Endothelial cell of umbilical vein (primary cell): ENCODE measurements at regions not wholly inside any gene's neighbourhood (a gene's known extent, or its start where the extent isn't known, plus 50 kb on each side); places are given as distances from the start of the nearest gene placed in this dataset.

Source experiments
- BruUV-seq: library from RNA; stranded (reverse); fragments of 400-500 nt; replicated peaks from 2 replicates; lab custom pipeline; 2021; lab: Mats Ljungman, UMichigan
- CTCF ChIA-PET: fragments of 300-600, 350-600 bp; sonication (Branson Sonifier 250); formaldehyde crosslinking; loops from one replicate; lab custom pipeline; 2021; ENCODE audit warnings: antibody characterized with exemption, inconsistent platforms; lab: Charles Lee
- POLR2A ChIA-PET: fragments of 300-600, 350-600 bp; sonication (Branson Sonifier 250); formaldehyde crosslinking; loops from one replicate; lab custom pipeline; 2021; ENCODE audit warnings: antibody characterized with exemption, inconsistent platforms; lab: Charles Lee
- DNase-seq: peaks from one replicate; pipeline ENCODE4 v3.0.0-alpha.2; 2011; ENCODE audit warnings: low read depth, low spot score
- FAIRE-seq: peaks from 2 replicates; lab custom pipeline; 2011; peaks lifted over from hg19 to GRCh38; lab: Jason Lieb, UNC
- H2AFZ ChIP-seq: 2 replicates; pipeline ENCODE4 v1.6.0; 2012; ENCODE audit warnings: low read depth, low read length, control low read depth, inconsistent platforms
- H3K27ac ChIP-seq: 2 replicates; pipeline ENCODE4 v1.5.1; 2011; ENCODE audit warnings: low read depth, mild to moderate bottlenecking, control low read depth, low read length, moderate library complexity; ENCODE audit not compliant: insufficient read depth
- H3K27me3 ChIP-seq, 2 experiments: 2 replicates each; pipeline versions ENCODE4 v1.6.0 to v1.6.1; 2011; ENCODE audit warnings: low read length in 2 of 2, mixed read lengths in 1 of 2; ENCODE audit not compliant: control insufficient read depth in 2 of 2, insufficient read depth in 2 of 2
- H3K36me3 ChIP-seq, 2 experiments: 2 replicates in 1 of 2; 3 replicates in 1 of 2; pipeline ENCODE4 v1.5.1; 2011; ENCODE audit warnings: low read length in 2 of 2, mild to moderate bottlenecking in 1 of 2, moderate library complexity in 1 of 2; ENCODE audit not compliant: control insufficient read depth in 2 of 2, insufficient read depth in 2 of 2; ENCODE audit errors: extremely low read depth in 1 of 2
- H3K4me1 ChIP-seq: 3 replicates; pipeline ENCODE4 v1.5.1; 2011; ENCODE audit warnings: mild to moderate bottlenecking, low read length; ENCODE audit not compliant: control insufficient read depth, insufficient read depth; ENCODE audit errors: extremely low read depth
- H3K4me2 ChIP-seq: 2 replicates; pipeline ENCODE4 v1.6.1; 2011; ENCODE audit warnings: low read length, control low read depth, mixed read lengths; ENCODE audit not compliant: insufficient read depth
- H3K4me3 ChIP-seq, 3 experiments: fragments of 200-600 bp in 1 of 3; sonication (generic), shearing (Covaris generic) in 1 of 3; replicated peaks in 1 of 3; 2 replicates each; pipeline ENCODE4 v1.5.1; 2011 to 2016; ENCODE audit warnings: control low read depth in 3 of 3, low read length in 3 of 3, mild to moderate bottlenecking in 2 of 3, inconsistent platforms in 1 of 3, low read depth in 1 of 3, moderate library complexity in 1 of 3; ENCODE audit not compliant: insufficient read depth in 1 of 3
- H3K79me2 ChIP-seq: 2 replicates; pipeline ENCODE4 v1.6.0; 2012; ENCODE audit warnings: low read length, inconsistent platforms; ENCODE audit not compliant: control insufficient read depth, insufficient read depth
- H3K9ac ChIP-seq: replicated peaks from 2 replicates; pipeline ENCODE3; 2011; ENCODE audit warnings: low read length, control low read depth; ENCODE audit not compliant: insufficient read depth; ENCODE audit errors: extremely low read depth
- H3K9me1 ChIP-seq: replicated peaks from 3 replicates; pipeline ENCODE4 v1.6.0; 2011; ENCODE audit warnings: mild to moderate bottlenecking, low read length; ENCODE audit not compliant: control insufficient read depth, insufficient read depth; ENCODE audit errors: extremely low read depth
- H3K9me3 ChIP-seq: replicated peaks from 2 replicates; pipeline ENCODE4 v1.5.1; 2012; ENCODE audit warnings: low read length, inconsistent platforms; ENCODE audit not compliant: control insufficient read depth, insufficient read depth
- H4K20me1 ChIP-seq: replicated peaks from 2 replicates; pipeline ENCODE3; 2011; ENCODE audit warnings: mild to moderate bottlenecking, low read length; ENCODE audit not compliant: control insufficient read depth, insufficient read depth; ENCODE audit errors: extremely low read depth
- CTCF ChIP-seq, 2 donors: IDR thresholded peaks; 1 replicate in 1 of 2; 2 replicates in 1 of 2; pipeline ENCODE4 v1.5.1; 2011; ENCODE audit warnings: low read length in 2 of 2, mild to moderate bottlenecking in 2 of 2, moderate library complexity in 2 of 2, control low read depth in 1 of 2, inconsistent platforms in 1 of 2, low read depth in 1 of 2; ENCODE audit not compliant: insufficient read depth in 1 of 2; ENCODE audit errors: extremely low read depth in 1 of 2
- EZH2 ChIP-seq: IDR thresholded peaks from 2 replicates; pipeline ENCODE4 v1.6.1; 2012; ENCODE audit warnings: borderline replicate concordance, low read depth, mild to moderate bottlenecking, moderate library complexity, low read length, inconsistent platforms; ENCODE audit not compliant: severe bottlenecking
- FOS ChIP-seq: IDR thresholded peaks from 2 replicates; pipeline ENCODE4 v1.6.1; 2011; ENCODE audit warnings: mild to moderate bottlenecking, low read length, moderate library complexity, borderline replicate concordance; ENCODE audit not compliant: insufficient read depth
- GATA2 ChIP-seq: IDR thresholded peaks from 2 replicates; pipeline ENCODE4 v1.7.0; 2011; ENCODE audit warnings: low read depth, mild to moderate bottlenecking, moderate library complexity, mixed read lengths, low read length; ENCODE audit not compliant: insufficient read length, insufficient read depth
- JUN ChIP-seq: IDR thresholded peaks from 2 replicates; pipeline ENCODE4 v1.6.1; 2011; ENCODE audit warnings: borderline replicate concordance, low read depth; ENCODE audit not compliant: insufficient read length, insufficient read depth
- MAX ChIP-seq: IDR thresholded peaks from 2 replicates; pipeline ENCODE4 v1.6.1; 2011; ENCODE audit not compliant: insufficient read depth, insufficient read length
- MYC ChIP-seq: IDR thresholded peaks from one replicate; pipeline ENCODE4 v1.6.1; 2011; ENCODE audit warnings: mild to moderate bottlenecking, low read depth, low read length
- POLR2A ChIP-seq: IDR thresholded peaks from 2 replicates; pipeline ENCODE4 v1.6.1; 2012; ENCODE audit warnings: low read depth, mild to moderate bottlenecking, control low read depth, low read length
- POLR2AphosphoS5 ChIP-seq: IDR thresholded peaks from 2 replicates; pipeline ENCODE4 v1.6.1; 2012; ENCODE audit warnings: low read depth, mild to moderate bottlenecking, control low read depth, low read length, moderate library complexity; ENCODE audit not compliant: insufficient read depth
- dilution Hi-C: fragments of 300-500 bp; cut with MboI; formaldehyde crosslinking; loops from one replicate; pipeline ENCODE4 v1.15.0; 2019; ENCODE audit warnings: low sequenced_read_pairs; ENCODE audit not compliant: extremely low pct_ligation_motif_present
- intact Hi-C: fragments of 100-400 bp; cut with micrococcal nuclease; formaldehyde crosslinking; loops from one replicate; pipeline ENCODE4 v1.10.0; 2022

DNA sequence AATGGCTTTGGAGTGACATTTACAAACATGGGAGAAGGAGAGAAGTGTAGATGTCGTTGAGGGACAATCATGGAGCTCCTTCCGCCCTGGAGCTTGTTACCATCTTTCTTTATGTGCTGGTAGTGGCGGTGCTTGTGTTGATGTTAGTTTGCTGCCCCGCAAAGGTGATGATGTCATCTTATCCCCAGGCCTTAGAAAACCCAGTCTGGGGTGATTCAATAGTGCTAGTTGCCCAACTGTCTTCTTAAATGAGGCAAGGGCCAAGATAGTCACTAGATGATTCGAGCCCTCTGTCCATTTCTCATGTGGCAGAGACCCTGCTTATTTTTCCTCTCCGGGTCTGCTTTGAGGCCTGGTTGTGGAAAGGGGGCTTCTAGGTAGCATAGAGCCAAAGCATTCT lies 277.4 kb downstream of the CCSER2 start:
- no peaks in the 10 kb centered on the region for H4K20me1 ChIP-seq
- H2AFZ ChIP-seq, result no peak overlapping the region
- H3K4me1 ChIP-seq, result no peaks in the 10 kb centered on the region
- H3K27me3 ChIP-seq, result no peaks in the 10 kb centered on the region
- H3K27ac ChIP-seq, result no peak overlapping the region
- dilution Hi-C loops (no loop called here), intact Hi-C loops (no loop called here)
- no peaks in the 10 kb centered on the region for H3K36me3 ChIP-seq
- ChIA-PET POLR2A (no interaction called here), CTCF (no interaction called here)
- BruUV-seq, result no TSS peak
- no peak overlapping the region for H3K4me3 ChIP-seq
- no peaks in the 10 kb centered on the region for H3K79me2 ChIP-seq
- FAIRE-seq (no peak), DNase-seq (no peak)
- no peak overlapping the region for H3K4me2 ChIP-seq
- TF ChIP-seq POLR2A, result no peak
- no peak overlapping the region for H3K9ac ChIP-seq
- no peaks in the 10 kb centered on the region for H3K9me3 ChIP-seq
- H3K9me1 ChIP-seq, result no peaks in the 10 kb centered on the region

- BruUV-seq, result no TSS peak
- no peak for FAIRE-seq
- CTCF ChIA-PET, result no interaction called here
- dilution Hi-C loops (no loop called here), intact Hi-C loops (no loop called here)
- Histone ChIP-seq H3K79me2 (no peaks in the 10 kb centered on the region), H3K27ac (no peak overlapping the region), H3K4me3 (no peak overlapping the region), H3K4me2 (no peak overlapping the region), H3K9me1 (no peaks in the 10 kb centered on the region), H4K20me1 (no peaks in the 10 kb centered on the region), H3K36me3 (no peaks in the 10 kb centered on the region), H3K4me1 (no peaks in the 10 kb centered on the region), H2AFZ (no peak overlapping the region), H3K27me3 (no peaks in the 10 kb centered on the region), H3K9me3 (no peaks in the 10 kb centered on the region), H3K9ac (no peak overlapping the region)
- no peak for DNase-seq
- TF ChIP-seq CTCF (IDR thresholded peaks at IDR 0.05; ENCODE audit: extremely low read depth in 1 of 2, insufficient read depth in 1 of 2, low read depth in 1 of 2, low read length in 2 of 2) (no peak), JUN (no peak), POLR2AphosphoS5 (no peak), MAX (no peak), GATA2 (no peak), MYC (no peak), FOS (no peak), EZH2 (no peak), POLR2A (no peak)
- POLR2A ChIA-PET, result no interaction called here
Observed at GRCh38 chr10:84606428-84606827, 278.0 kb downstream of the CCSER2 start.
